C4-2B (cell line): ENCODE measurements at regions not wholly inside any gene's neighbourhood (a gene's known extent, or its start where the extent isn't known, plus 50 kb on each side); places are given as distances from the start of the nearest gene placed in this dataset.
"Not testable (repeated sequence)": the region's sequence is repeated elsewhere in the genome, so short reads cannot be mapped to it uniquely, and the experiment has no call there.

Source experiments
- ZFX ChIP-seq: fragments of 450-650 bp; IDR thresholded peaks from 2 replicates; pipeline ENCODE4 v1.6.1; 2017
- TF ChIP-seq, protein P1 (sequence below): fragments of 450-650 bp; conservative IDR thresholded peaks from 2 replicates; pipeline ENCODE4 v1.5.1; 2017; ENCODE audit warnings: mild to moderate bottlenecking

DNA sequence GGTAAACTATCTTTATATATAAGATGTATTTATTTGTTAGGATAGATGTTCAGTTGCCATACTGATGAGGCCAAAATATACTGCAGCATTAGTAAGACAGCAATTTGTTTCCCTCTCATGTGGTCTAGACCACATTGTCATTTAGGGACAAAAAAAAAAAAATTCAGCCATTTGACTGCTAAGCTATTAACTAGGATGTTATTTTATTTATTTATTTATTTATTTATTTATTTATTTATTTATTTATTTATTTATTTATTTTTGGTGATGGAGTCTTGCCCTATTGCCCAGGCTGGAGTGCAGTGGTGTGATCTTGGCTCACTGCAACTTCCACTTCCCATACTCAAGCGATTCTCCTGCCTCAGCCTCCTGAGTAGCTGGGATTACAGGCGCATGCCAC lies 361.6 kb upstream of the EDIL3 start:
- TF ChIP-seq, protein P1, sequence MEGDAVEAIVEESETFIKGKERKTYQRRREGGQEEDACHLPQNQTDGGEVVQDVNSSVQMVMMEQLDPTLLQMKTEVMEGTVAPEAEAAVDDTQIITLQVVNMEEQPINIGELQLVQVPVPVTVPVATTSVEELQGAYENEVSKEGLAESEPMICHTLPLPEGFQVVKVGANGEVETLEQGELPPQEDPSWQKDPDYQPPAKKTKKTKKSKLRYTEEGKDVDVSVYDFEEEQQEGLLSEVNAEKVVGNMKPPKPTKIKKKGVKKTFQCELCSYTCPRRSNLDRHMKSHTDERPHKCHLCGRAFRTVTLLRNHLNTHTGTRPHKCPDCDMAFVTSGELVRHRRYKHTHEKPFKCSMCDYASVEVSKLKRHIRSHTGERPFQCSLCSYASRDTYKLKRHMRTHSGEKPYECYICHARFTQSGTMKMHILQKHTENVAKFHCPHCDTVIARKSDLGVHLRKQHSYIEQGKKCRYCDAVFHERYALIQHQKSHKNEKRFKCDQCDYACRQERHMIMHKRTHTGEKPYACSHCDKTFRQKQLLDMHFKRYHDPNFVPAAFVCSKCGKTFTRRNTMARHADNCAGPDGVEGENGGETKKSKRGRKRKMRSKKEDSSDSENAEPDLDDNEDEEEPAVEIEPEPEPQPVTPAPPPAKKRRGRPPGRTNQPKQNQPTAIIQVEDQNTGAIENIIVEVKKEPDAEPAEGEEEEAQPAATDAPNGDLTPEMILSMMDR = not testable (repeated sequence)
- TF ChIP-seq ZFX = not testable (repeated sequence)
